NOMO-1 treated with DMSO at 0.1 percent for 48 hours (cell line): ENCODE measurements at regions not wholly inside any gene's neighbourhood (a gene's known extent, or its start where the extent isn't known, plus 50 kb on each side); places are given as distances from the start of the nearest gene placed in this dataset.

ENCODE experiments used
- DNase-seq: peaks from one replicate; lab custom pipeline; 2025; ENCODE audit not compliant: unreplicated experiment; lab: John Stamatoyannopoulos, UW

- DNase-seq = no peak
Observed at GRCh38 chr11:37110385-37110784, 512.3 kb upstream of the RAG2 start.

DNA sequence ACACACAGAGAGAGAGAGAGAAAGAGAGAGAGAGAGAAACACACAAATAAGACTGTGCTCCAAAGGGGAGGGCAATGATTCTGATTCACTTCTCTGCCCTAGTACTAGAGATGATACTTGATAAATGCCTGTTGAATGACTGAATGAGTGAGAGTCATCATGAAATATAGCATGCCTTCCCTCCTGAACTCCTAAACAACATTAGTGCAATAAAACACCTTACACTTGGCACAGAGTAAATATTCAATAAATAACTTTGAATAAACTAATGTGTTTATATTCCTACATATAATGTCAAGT, 511.2 kb upstream of the RAG2 start:
- no peak for DNase-seq

- DNase-seq = no peak
Observed at GRCh38 chr11:37108436-37109285, 510.6 kb upstream of the RAG2 start.

DNA sequence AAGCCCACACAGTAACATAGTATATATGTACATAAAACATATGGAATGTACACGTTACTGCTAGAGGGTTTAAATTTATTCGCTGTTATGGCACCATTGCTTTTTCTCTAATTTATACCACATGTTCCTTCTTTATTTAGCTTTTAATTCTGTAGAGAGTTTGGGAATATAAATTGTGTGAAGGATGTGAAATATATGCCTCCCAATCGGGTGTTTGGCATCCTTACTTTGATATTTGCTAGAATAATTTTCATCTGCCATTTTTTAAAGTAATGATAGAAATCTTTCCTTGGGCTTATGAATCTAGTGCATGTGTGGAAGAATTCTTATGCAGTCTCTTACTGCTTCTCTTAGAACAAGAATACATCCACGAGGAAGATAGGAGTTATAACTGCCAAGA, 509.8 kb upstream of the RAG2 start:
- no peak for DNase-seq

DNA sequence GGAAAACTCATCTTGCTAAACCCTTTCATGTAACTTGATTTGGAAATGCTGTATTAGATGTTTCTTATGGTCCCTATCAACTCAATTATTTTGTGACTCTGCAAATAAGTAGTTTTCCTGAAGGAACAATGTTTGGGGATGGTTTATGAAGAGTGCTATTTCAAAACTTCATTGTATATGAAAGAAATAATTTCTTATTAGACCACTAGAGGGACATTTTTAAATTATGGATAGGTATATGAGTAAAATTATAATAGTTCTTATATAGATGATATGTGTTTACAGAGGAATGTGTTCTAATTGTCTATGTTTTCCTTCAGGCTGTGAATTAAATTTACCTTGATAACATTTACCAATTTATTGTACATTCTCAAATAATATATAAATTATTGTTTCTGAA, 509.4 kb upstream of the RAG2 start:
- DNase-seq = no peak

DNA sequence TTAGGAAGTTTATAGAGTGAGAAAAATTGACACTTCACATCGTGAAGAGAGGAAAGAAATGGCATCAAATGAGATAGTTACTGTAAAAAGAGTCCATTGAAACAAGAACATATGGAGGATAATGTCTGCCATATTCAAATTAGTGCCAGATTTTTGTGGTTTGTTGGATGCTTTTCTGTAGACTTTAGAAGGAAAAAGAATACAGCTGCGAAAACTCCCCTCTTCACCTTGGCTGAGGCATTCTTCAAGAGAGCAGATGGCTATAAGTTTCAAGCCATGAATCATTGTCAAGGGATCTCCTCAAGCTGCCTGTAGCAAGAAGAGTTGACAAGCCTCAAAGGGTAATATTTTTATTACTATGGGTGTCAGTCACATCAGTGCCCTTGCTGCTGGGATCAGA, 507.4 kb upstream of the RAG2 start:
- DNase-seq = no peak

GRCh38 chr11:37104380-37104779, 506.3 kb upstream of the RAG2 start:
- DNase-seq = no peak

GRCh38 chr11:37100008-37100407, 502.0 kb upstream of the RAG2 start:
- no peak for DNase-seq

DNA sequence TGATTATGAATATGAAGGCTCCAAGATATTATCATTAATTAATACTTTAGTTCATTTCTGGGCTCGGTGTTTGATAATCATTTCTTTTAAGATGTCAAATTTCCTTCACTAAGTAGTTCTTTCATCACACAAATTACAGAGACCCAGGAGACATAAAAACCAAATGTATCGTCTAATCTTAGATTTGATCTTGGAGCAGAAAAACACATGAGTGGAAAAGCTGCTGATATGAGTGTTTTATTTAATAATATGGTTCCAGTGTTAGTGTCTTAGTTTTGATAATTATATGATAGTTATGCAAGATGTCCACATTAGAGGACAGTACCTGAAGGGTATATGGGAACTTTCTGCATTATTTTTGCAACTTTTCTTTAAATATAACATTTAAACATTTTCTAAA, 494.5 kb upstream of the RAG2 start:
- no peak for DNase-seq

- DNase-seq = no peak
Observed at GRCh38 chr11:37089439-37089838, 491.4 kb upstream of the RAG2 start.

- DNase-seq = no peak
Observed at GRCh38 chr11:37088573-37088910, 490.5 kb upstream of the RAG2 start.

- DNase-seq = no peak
Observed at GRCh38 chr11:37087650-37088572, 489.9 kb upstream of the RAG2 start.

- DNase-seq = no peak
Observed at GRCh38 chr11:37078521-37078920, 480.5 kb upstream of the RAG2 start.

GRCh38 chr11:37076866-37077265, 478.8 kb upstream of the RAG2 start:
- no peak for DNase-seq

GRCh38 chr11:37072538-37073055, 474.6 kb upstream of the RAG2 start:
- DNase-seq = no peak

GRCh38 chr11:37050311-37050710, 452.3 kb upstream of the RAG2 start:
- DNase-seq = no peak

DNA sequence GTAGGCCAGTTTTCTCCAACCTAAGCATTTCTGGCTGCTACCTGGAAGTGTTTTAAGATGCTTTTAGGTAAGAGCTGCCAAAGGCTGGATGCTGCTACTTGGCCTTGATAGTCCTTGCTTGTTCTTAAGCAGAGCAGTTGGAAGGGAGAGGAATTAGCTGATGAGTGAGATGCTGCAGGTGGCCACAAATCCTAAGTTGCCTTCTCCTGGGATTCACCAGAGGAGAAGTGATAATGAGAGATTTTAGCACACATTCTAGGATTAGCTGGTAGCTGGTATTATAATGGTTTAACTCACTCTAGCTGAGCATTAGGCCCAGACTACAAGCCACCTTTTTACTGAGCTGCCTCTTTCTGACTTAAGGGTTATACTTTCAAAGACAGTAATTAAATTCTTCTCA, 442.9 kb upstream of the RAG2 start:
- no peak for DNase-seq

DNA sequence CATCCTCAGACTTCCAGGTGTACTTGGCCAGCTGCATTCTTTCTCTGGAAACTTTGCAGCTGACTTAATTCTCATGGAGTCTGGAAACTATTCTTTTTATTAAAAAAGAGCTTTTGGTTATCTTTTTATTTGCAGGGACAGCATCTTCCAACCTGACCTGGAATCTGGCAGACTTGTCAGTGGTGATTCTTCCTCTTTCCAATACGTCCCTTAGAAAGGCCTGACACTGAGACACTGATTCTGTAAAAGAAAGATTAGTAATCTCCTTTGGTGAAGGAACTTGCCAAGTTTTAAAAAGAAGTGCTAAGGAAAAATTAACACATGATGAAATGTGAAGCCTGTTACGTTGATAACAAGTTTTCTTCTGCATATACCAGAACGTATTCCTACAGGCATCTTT, 440.9 kb upstream of the RAG2 start:
- no peak for DNase-seq

GRCh38 chr11:37026741-37027140, 428.7 kb upstream of the RAG2 start:
- no peak for DNase-seq

- no peak for DNase-seq
Observed at GRCh38 chr11:37026326-37026725, 428.3 kb upstream of the RAG2 start.

DNA sequence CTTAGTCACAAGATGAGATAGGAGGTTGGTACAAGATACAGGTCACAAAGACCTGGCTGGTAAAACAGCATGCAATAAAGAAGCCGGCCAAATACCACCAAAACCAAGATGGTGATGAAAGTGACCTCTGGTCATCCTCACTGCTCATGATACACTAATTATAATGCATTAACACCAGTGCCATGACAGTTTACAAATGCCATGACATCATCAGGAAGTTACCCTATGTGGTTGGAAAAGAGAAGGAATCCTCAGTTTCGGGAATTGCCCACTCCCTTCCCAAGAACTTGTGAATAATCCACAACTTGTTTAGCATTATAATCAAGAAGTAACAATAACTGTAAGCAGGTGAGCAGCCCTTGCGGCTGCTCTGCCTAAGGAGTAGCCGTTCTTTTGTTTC, 408.5 kb upstream of the RAG2 start:
- DNase-seq = no peak

DNA sequence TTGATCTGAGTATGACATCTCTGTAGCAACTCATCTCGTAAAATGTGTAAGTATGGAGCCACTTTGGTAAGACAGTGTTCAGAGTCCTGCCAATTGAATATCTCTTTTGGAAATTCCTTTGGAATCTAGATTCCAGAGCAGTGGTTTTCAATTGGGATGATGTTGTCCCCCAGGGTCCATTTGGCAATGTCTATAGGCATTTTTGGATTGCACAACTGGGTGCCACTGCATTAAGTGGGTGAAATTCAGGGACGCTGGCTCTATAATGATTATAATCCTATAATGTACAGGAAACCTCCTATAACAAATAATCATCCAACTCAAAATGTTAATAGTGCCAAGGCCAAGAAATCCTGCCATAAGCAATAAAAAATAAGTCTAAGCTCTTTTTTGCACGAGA, 404.8 kb upstream of the RAG2 start:
- DNase-seq = no peak
